GM18498 (cell line): ENCODE measurements at regions not wholly inside any gene's neighbourhood (a gene's known extent, or its start where the extent isn't known, plus 50 kb on each side); places are given as distances from the start of the nearest gene placed in this dataset.
"Not testable (repeated sequence)": the region's sequence is repeated elsewhere in the genome, so short reads cannot be mapped to it uniquely, and the experiment has no call there.

Experiments used
- ATAC-seq: cut with Tn5 transposase; IDR thresholded peaks from one replicate; pipeline ENCODE4 v1.9.1; 2021; ENCODE audit warnings: mild to moderate bottlenecking, moderate library complexity; ENCODE audit not compliant: unreplicated experiment

- no peak for ATAC-seq
These were observed 373.0 kb downstream of the RPS24 start for GRCh38 chr10:78406648-78407008.

DNA sequence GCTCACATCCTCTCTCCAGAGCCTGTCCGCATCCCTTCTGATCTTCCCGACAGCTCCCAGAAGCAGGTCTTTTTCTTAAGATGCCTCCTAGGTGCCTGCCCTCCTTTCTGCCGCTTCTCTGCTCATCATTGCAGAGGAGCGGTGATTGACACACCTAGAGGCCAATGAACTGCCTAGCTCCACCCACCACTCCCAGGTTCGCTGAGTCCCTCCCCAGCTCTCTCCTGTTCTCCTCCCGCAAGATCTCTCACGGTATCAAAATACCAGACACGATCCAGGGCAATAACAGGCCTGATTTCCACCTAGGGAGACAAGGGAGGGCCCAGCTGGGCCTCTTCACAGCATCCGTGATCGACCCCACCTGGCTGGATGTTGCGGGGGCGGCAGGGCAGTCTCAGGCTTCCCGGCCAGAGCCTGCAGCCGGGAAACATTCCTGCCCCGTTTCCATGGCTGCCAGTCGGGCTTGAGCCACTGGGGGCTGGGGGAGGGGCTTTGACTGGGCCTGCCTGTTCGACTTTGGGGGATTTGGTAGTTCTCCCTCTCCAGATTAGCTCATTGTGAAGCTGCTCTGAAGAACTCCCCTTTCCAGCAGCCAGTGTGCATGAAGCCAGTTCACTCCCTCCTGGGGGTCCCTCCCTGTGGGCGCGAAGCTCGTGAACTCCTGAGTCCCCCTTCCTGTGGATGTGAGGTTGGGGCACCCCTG, 373.5 kb downstream of the RPS24 start:
- no peak for ATAC-seq

- no peak for ATAC-seq
These were observed 374.3 kb downstream of the RPS24 start for GRCh38 chr10:78407966-78408365.

GRCh38 chr10:78408671-78409472, 375.2 kb downstream of the RPS24 start:
- ATAC-seq = no peak

- ATAC-seq = no peak
These were observed 376.6 kb downstream of the RPS24 start for GRCh38 chr10:78410046-78410965.

DNA sequence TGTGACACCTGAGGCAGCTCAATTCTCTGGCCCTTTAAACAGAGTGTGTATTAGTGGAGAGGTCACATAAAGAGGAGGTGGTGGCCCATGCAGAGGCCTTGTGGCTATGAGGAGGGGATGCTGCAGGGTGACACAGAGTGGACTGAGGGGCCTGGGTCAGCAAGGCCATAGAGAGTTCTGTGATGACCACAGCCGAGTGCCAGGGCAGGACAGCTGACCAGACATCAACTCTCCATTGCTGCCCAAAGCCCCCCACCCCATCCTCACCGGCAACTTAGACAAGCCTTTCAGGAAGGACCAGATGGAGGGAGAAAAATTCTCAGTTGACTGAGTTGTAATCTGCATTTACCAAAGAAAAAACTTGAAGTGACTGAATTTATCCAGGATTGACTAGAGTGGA, 378.1 kb downstream of the RPS24 start:
- ATAC-seq = no peak

GRCh38 chr10:78412605-78413004, 378.9 kb downstream of the RPS24 start:
- ATAC-seq = no peak

DNA sequence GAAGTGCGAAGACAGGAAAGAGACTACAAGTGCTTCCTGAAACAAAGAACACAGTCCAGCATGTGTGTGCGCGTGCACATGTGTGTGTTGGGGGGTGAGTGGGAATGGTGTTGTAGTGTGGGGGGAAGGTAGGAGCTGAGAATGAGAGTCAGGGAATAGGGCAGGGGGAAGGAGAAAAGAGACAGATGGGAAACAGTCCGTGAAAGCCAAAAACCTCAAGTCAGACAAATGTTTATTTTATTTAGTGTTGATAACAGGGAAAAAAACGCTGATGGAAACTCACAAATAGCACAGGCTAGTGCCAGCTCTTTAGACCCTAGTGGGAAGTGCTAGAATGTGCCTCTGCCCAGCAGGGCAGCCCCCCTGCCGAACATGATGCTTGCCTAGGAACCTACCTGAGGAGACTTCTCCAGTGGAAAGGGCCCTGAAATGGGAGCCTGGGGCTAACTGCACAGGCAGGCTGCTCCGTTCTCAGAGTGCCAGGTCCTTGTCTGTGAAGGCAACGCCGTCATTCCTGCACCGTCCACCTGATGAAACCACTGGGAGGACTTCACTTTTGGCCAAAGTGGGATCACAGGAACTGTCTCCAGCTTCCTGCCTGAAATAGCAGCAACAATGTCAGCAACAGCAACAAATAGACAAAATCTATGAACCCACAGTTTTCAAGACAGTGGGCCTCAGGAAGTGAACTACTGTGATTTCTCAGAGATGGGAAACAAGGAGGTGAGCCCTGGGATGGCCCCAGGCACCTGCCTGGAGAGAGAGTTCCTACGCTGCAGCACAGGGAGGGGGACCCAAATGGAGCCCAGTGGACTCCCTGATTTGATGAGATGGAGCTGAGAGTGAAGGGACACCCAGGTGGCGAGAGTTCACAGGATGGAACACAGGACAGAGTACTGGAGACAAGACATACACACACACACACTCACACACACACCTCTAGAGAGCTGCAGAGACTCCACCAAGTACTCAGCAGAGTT, 379.7 kb downstream of the RPS24 start:
- ATAC-seq = no peak

GRCh38 chr10:78414380-78414779, 380.7 kb downstream of the RPS24 start:
- no peak for ATAC-seq

DNA sequence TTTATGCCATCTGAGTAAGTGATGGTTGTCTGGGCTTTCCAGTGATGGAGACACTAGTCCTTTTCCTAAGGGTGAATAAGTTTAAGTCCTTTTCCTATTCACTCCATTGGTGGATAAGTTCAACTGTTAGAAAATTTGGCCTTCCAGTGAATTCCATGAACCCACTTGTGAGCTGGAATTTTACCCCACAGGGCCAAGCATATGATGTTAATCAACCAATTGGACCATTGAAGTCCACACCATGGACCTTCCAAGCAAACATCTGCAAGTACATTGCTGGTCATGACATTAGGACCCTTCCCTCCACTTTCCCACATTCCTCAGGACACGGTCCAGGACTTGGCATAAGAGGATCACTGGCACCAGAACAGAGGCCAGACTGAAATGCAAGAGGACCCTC, 381.4 kb downstream of the RPS24 start:
- no peak for ATAC-seq

DNA sequence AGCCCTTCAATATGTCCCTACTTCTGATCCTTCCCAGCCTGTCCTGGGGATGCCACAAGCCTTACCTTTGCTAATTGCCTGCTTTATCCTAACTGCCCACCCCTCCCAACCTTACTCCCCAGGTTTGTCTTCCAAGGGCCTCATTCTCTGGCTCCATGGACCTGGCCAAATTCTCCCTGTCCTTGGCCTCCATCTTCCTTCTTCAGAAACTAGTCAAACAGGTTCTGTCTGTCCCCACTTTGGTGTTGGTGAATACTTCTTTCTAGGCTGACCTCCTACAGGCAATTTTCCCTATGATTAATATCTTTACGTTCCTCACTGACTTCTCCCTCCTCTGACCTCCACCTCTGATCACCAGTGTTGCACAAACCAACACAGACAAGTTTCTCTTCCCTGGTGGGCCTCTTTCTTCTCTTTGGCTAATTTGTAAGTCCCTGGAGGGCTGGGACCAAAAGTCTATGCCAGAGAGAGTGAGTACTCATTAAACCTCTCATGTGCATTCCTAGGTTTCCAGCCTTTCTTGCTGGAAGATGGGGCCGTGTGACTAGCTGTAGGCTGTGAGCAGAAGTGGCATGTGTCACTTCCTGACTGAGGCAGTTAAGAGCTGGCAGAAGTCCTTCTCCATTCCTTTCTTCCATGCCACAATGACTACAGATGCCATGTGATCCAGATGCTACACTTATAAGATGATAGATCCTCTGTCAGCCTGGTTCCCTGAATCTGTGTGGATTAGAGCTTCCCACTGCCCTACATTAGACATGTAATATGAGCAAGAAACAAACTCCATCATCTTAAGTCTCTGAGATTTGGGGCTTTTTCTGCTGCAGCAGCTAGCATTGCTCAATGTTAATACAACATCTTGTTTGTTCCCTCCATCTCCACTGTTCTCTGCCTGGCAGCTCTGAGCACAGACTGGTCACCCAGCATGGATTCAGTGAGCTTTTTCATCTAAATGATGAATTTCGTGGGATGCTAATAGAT, 382.7 kb downstream of the RPS24 start:
- no peak for ATAC-seq

DNA sequence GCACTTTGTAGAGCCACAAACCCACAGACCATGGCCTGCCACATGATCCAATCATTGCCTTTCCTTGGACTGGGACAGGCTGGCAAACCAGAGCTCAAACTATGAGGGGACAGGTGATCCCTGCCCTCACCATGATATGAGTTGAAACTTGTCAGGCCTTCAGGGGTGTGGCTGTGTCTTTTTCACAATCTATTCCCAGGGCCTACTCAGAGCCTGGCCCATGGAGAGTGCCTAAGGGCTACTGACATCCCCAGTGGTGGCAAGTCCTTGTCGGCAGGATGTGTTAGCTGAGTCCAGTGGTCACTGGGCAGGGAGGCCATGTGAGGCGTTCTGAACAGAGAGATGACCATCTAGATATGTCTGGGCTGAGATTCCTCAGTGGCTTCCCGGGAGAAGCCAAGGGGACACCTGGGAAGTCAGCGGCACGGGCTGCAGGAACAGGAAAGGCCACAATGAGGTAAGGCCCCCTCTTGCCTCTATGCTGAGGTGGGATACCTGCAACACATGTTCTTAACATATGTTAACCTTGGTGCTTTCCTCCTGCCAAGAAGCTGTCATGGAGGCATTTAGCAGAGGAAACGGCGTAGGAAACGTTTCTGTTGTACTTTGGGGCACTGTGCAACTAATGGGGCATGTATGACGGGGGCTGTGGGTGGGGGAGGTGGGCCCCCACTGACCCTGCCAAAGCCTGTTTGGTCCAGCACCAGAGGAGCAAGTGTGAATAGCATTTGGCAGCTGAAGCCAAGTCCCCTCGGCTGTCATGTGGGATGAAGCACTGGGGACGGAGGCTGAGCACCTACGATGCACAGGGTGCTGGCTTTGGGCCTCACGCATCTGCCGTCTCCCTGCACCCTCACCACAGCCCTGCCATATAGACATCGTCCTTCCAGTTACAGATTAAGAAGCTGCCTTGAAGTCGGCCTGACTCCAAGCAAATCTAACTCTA, 384.0 kb downstream of the RPS24 start:
- ATAC-seq = no peak

DNA sequence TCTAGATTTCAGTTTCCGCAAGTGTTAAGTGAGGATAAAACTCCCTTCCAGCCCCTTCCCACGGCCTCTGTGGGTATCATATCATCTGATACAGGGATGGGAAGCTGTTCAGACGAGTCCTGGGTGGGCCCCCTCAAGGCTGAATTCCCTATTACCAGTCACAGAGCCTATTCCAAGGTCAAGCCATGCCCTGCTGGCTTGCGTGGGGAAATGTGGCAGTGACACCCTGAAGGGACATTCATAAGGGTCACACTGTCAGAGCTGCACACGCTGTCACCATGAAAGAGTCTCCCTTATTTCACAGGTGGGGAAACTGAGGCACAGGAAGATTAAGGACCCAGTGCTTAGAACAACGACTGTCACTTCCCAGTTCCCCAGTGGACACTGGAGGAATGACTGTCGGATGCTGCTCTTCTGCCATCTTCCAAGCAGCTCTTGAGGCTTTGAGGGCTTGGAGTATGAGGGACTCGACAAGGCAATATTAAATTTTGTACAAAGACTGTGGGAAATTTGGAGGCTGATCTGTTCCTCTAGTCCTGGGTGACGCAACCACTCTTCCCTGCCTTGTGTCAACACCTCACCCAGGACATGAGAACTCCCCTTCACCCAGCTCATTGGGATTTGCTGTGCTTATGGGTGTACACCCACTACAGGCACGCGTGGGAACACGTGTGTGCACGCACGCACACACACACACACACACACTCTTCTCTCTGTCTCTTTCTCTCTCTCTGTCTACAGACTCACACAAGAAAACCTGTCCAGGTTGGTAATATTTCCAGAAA, 386.0 kb downstream of the RPS24 start:
- ATAC-seq = no peak

- ATAC-seq = no peak
These were observed 387.5 kb downstream of the RPS24 start for GRCh38 chr10:78420946-78421735.

GRCh38 chr10:78424050-78424449, 390.4 kb downstream of the RPS24 start:
- not testable (repeated sequence) for ATAC-seq

DNA sequence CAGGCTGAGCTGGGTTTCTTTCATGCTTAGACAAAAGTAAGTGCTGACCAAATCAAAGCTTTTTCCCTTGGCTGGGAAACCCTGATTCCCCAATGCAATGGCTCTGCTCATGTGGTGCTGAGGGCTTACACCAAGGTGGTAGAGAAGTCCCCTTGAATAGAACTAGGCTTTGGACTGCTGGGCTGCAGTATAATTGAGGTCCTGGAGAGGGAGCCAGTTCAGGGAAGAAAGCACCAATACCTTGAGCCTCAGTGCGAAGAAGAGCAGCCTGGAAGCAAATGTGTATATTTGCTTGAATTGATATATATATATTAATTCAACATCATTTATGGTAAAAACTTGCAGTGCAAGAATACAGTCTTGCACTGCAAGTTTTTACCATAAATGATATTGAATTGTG, 391.1 kb downstream of the RPS24 start:
- ATAC-seq = no peak
